ENCODE measurements at regions not wholly inside any gene's neighbourhood (a gene's known extent, or its start where the extent isn't known, plus 50 kb on each side); places are given as distances from the start of the nearest gene placed in this dataset.

- no peak for TF ChIP-seq YY1 (IDR thresholded peaks at IDR 0.05; ENCODE audit: insufficient read depth, insufficient read length)
- no peak for TF ChIP-seq ZNF274 (IDR thresholded peaks at IDR 0.05; ENCODE audit: low read depth, low read length)
These were observed 554.4 kb downstream of the RAB28 start for GRCh38 chr4:12929784-12930183.

Measured in NT2/D1 (cell line).